HEK293T (cell line): ENCODE measurements at regions not wholly inside any gene's neighbourhood (a gene's known extent, or its start where the extent isn't known, plus 50 kb on each side); places are given as distances from the start of the nearest gene placed in this dataset.

Experiments used
- BHLHE40 ChIP-seq: fragments of 450-650 bp; IDR thresholded peaks from 2 replicates; pipeline ENCODE4 v1.6.1; 2016; ENCODE audit warnings: mild to moderate bottlenecking, moderate library complexity, borderline replicate concordance
- CTBP1 ChIP-seq: fragments of 450-650 bp; IDR thresholded peaks from 2 replicates; pipeline ENCODE4 v1.6.1; 2016; ENCODE audit warnings: borderline replicate concordance
- ELF4 ChIP-seq: fragments of 450-650 bp; IDR thresholded peaks from 2 replicates; pipeline ENCODE4 v1.6.1; 2017; ENCODE audit warnings: antibody characterized with exemption
- FOXA1 ChIP-seq: fragments of 450-650 bp; IDR thresholded peaks from 2 replicates; pipeline ENCODE4 v1.6.1; 2016; ENCODE audit warnings: mild to moderate bottlenecking
- FOXM1 ChIP-seq: fragments of 450-650 bp; IDR thresholded peaks from 2 replicates; pipeline ENCODE4 v1.6.1; 2017; ENCODE audit warnings: mild to moderate bottlenecking, borderline replicate concordance
- SUZ12 ChIP-seq: fragments of 450-650 bp; IDR thresholded peaks from 2 replicates; pipeline ENCODE4 v1.6.1; 2016; ENCODE audit warnings: mild to moderate bottlenecking

GRCh38 chr20:22366631-22367030, 217.7 kb downstream of the FOXA2 start:
- TF ChIP-seq BHLHE40 (no peak), FOXA1 (no peak), SUZ12 (no peak), CTBP1 (no peak), ELF4 (no peak), FOXM1 (no peak)
